ENCODE measurements at regions not wholly inside any gene's neighbourhood (a gene's known extent, or its start where the extent isn't known, plus 50 kb on each side); places are given as distances from the start of the nearest gene placed in this dataset.

DNA sequence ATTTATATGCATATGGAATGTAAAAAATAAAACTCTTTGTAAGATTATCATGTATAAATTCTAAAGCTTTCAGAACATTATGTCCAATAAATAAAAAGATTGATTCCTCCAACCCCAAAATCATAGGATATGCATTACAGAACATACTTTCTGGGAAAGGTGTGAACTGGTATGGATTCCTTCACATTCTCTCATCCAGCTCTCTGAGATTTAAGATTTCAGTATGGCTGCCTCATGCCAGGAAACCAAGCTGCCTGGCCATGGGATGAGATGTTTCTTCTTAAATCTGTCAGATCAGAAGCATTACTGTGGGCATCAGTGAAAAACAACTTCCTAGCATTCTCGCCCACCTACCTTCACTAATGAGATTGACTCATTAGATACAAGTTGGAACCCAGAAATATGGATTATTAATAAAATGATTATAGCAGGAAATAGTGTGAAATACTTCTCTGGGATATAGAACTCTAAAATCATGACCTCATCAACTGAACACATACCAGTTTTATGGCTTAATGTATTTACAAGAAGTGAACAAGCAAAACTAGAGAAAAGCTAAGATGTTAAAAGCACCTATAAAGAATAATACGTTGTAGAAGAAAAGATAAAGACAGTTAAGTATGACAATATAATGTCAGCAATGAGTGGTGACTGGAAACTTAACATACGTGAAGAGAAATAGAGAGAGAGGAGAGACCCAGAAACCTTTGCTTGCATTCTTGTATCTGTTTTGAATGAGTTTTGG, 171.6 kb upstream of the PHACTR1 start:
- TF ChIP-seq POLR2A (IDR thresholded peaks at IDR 0.05; ENCODE audit: low read length) (no peak), GATA1 (IDR thresholded peaks at IDR 0.05; ENCODE audit: low read depth, low read length) (no peak)
